ENCODE measurements at regions not wholly inside any gene's neighbourhood (a gene's known extent, or its start where the extent isn't known, plus 50 kb on each side); places are given as distances from the start of the nearest gene placed in this dataset.

DNA sequence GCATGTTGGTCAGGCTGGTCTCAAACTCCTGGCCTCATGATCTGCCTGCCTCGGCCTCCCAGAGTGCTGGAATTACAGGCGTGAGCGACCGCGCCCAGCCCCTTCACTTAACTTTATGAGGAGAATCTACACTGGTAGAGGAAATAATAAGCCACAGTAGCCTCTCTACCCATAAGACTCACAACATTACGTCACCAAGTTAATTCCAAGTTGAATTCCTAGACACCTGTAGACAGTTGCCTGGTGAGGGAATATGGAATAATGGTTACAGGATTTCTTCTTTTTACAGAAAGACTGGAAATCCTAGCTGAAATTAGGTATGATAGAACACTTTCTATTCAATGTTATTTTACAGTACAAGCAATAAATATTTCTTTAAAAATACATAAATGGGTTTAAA lies 854.5 kb upstream of the EYS start:
- TF ChIP-seq, protein P1, sequence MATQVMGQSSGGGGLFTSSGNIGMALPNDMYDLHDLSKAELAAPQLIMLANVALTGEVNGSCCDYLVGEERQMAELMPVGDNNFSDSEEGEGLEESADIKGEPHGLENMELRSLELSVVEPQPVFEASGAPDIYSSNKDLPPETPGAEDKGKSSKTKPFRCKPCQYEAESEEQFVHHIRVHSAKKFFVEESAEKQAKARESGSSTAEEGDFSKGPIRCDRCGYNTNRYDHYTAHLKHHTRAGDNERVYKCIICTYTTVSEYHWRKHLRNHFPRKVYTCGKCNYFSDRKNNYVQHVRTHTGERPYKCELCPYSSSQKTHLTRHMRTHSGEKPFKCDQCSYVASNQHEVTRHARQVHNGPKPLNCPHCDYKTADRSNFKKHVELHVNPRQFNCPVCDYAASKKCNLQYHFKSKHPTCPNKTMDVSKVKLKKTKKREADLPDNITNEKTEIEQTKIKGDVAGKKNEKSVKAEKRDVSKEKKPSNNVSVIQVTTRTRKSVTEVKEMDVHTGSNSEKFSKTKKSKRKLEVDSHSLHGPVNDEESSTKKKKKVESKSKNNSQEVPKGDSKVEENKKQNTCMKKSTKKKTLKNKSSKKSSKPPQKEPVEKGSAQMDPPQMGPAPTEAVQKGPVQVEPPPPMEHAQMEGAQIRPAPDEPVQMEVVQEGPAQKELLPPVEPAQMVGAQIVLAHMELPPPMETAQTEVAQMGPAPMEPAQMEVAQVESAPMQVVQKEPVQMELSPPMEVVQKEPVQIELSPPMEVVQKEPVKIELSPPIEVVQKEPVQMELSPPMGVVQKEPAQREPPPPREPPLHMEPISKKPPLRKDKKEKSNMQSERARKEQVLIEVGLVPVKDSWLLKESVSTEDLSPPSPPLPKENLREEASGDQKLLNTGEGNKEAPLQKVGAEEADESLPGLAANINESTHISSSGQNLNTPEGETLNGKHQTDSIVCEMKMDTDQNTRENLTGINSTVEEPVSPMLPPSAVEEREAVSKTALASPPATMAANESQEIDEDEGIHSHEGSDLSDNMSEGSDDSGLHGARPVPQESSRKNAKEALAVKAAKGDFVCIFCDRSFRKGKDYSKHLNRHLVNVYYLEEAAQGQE (tag by site-specific recombination; IDR thresholded peaks at IDR 0.05) = no peak
- TF ChIP-seq, protein P2, sequence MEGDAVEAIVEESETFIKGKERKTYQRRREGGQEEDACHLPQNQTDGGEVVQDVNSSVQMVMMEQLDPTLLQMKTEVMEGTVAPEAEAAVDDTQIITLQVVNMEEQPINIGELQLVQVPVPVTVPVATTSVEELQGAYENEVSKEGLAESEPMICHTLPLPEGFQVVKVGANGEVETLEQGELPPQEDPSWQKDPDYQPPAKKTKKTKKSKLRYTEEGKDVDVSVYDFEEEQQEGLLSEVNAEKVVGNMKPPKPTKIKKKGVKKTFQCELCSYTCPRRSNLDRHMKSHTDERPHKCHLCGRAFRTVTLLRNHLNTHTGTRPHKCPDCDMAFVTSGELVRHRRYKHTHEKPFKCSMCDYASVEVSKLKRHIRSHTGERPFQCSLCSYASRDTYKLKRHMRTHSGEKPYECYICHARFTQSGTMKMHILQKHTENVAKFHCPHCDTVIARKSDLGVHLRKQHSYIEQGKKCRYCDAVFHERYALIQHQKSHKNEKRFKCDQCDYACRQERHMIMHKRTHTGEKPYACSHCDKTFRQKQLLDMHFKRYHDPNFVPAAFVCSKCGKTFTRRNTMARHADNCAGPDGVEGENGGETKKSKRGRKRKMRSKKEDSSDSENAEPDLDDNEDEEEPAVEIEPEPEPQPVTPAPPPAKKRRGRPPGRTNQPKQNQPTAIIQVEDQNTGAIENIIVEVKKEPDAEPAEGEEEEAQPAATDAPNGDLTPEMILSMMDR (tag by site-specific recombination; IDR thresholded peaks at IDR 0.05) = no peak
- TF ChIP-seq ZNF391 (tag by site-specific recombination; IDR thresholded peaks at IDR 0.05; ENCODE audit: borderline replicate concordance, low read depth) = no peak
- TF ChIP-seq ZNF274 (IDR thresholded peaks at IDR 0.05; ENCODE audit: low read length) = no peak
- TF ChIP-seq ZNF274 (tag by site-specific recombination; IDR thresholded peaks at IDR 0.05; ENCODE audit: borderline replicate concordance) = no peak
- TF ChIP-seq, protein P3, sequence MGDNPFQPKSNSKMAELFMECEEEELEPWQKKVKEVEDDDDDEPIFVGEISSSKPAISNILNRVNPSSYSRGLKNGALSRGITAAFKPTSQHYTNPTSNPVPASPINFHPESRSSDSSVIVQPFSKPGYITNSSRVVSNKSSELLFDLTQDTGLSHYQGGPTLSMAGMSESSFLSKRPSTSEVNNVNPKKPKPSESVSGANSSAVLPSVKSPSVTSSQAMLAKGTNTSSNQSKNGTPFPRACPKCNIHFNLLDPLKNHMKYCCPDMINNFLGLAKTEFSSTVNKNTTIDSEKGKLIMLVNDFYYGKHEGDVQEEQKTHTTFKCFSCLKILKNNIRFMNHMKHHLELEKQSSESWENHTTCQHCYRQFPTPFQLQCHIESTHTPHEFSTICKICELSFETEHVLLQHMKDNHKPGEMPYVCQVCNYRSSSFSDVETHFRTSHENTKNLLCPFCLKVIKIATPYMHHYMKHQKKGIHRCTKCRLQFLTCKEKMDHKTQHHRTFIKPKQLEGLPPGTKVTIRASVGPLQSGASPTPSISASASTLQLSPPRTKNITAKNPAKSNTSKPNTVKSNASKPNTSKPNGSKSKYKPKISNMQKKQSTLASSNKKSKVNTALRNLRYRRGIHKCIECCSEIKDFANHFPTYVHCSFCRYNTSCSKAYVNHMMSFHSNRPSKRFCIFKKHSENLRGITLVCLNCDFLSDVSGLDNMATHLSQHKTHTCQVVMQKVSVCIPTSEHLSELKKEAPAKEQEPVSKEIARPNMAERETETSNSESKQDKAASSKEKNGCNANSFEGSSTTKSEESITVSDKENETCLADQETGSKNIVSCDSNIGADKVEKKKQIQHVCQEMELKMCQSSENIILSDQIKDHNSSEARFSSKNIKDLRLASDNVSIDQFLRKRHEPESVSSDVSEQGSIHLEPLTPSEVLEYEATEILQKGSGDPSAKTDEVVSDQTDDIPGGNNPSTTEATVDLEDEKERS (tag by site-specific recombination; IDR thresholded peaks at IDR 0.05) = no peak
- no peak for TF ChIP-seq ZNF837 (tag by site-specific recombination; IDR thresholded peaks at IDR 0.05)
- no peak for TF ChIP-seq REPIN1 (tag by site-specific recombination; IDR thresholded peaks at IDR 0.05; ENCODE audit: low read depth)

Measured in HEK293 (cell line).